NB4 (cell line): ENCODE measurements at regions not wholly inside any gene's neighbourhood (a gene's known extent, or its start where the extent isn't known, plus 50 kb on each side); places are given as distances from the start of the nearest gene placed in this dataset.

Source experiments
- DNase-seq: peaks from one replicate; pipeline ENCODE4 v3.0.0; 2010; ENCODE audit warnings: low read depth
- H3K4me3 ChIP-seq: one replicate; pipeline ENCODE4 v1.5.1; 2011; ENCODE audit warnings: mild to moderate bottlenecking, low read depth, low read length, moderate library complexity
- MYC ChIP-seq: IDR thresholded peaks from 2 replicates; pipeline ENCODE4 v1.6.1; 2011; ENCODE audit warnings: low read depth, low read length
- POLR2A ChIP-seq: IDR thresholded peaks from 2 replicates; pipeline ENCODE4 v1.6.1; 2011; ENCODE audit warnings: mild to moderate bottlenecking; ENCODE audit not compliant: insufficient read length; ENCODE audit errors: extremely low read depth
- TF ChIP-seq, protein P1 (sequence below): IDR thresholded peaks from 2 replicates; pipeline ENCODE4 v1.6.1; 2011; ENCODE audit warnings: low read depth, low read length
- TF ChIP-seq, protein P2 (sequence below): IDR thresholded peaks from one replicate; pipeline ENCODE4 v1.5.1; 2012; ENCODE audit warnings: low read depth, low read length

- TF ChIP-seq, protein P1, sequence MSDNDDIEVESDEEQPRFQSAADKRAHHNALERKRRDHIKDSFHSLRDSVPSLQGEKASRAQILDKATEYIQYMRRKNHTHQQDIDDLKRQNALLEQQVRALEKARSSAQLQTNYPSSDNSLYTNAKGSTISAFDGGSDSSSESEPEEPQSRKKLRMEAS: no peak
- TF ChIP-seq POLR2A (no peak), MYC (no peak)
- TF ChIP-seq, protein P2, sequence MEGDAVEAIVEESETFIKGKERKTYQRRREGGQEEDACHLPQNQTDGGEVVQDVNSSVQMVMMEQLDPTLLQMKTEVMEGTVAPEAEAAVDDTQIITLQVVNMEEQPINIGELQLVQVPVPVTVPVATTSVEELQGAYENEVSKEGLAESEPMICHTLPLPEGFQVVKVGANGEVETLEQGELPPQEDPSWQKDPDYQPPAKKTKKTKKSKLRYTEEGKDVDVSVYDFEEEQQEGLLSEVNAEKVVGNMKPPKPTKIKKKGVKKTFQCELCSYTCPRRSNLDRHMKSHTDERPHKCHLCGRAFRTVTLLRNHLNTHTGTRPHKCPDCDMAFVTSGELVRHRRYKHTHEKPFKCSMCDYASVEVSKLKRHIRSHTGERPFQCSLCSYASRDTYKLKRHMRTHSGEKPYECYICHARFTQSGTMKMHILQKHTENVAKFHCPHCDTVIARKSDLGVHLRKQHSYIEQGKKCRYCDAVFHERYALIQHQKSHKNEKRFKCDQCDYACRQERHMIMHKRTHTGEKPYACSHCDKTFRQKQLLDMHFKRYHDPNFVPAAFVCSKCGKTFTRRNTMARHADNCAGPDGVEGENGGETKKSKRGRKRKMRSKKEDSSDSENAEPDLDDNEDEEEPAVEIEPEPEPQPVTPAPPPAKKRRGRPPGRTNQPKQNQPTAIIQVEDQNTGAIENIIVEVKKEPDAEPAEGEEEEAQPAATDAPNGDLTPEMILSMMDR: no peak
- DNase-seq: no peak
- H3K4me3 ChIP-seq: no peak overlapping the region
These were observed 182.5 kb downstream of the ZC3H11B start for GRCh38 chr1:219430419-219430818.

- no peak overlapping the region for H3K4me3 ChIP-seq
- no peak for TF ChIP-seq POLR2A
- TF ChIP-seq, protein P2: no peak
- TF ChIP-seq MYC: no peak
- TF ChIP-seq, protein P1: no peak
These were observed 184.3 kb downstream of the ZC3H11B start for GRCh38 chr1:219428651-219429050.

GRCh38 chr1:219427989-219428388 lies 184.9 kb downstream of the ZC3H11B start:
- TF ChIP-seq MYC (no peak), POLR2A (no peak)
- TF ChIP-seq, protein P2: no peak
- TF ChIP-seq, protein P1: no peak
- DNase-seq: no peak
- no peak overlapping the region for H3K4me3 ChIP-seq

More at GRCh38 chr1:219428651-219429050, 184.3 kb downstream of the ZC3H11B start:
- no peak for DNase-seq

DNA sequence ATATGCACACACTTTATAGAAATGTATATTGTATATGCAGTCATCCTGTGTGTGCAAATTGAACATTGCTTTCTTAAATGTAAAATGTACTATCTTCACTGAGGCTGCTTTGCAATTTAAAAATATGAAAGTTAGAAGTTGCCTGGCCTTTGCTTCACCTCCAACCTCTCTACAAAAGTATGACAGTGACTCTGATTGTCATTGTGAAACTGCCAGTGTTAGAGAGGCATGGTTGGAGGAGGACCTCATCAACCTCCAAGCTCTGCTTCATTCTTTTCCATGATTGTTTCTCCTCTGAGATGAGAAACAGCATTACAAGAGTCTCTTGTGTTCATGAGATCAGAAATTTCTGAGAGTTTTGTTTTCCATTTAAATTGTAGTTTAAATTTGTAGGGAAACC lies 185.5 kb downstream of the ZC3H11B start:
- TF ChIP-seq MYC (no peak), POLR2A (no peak)
- TF ChIP-seq, protein P2: no peak
- TF ChIP-seq, protein P1: no peak
- no peak overlapping the region for H3K4me3 ChIP-seq
- no peak for DNase-seq

DNA sequence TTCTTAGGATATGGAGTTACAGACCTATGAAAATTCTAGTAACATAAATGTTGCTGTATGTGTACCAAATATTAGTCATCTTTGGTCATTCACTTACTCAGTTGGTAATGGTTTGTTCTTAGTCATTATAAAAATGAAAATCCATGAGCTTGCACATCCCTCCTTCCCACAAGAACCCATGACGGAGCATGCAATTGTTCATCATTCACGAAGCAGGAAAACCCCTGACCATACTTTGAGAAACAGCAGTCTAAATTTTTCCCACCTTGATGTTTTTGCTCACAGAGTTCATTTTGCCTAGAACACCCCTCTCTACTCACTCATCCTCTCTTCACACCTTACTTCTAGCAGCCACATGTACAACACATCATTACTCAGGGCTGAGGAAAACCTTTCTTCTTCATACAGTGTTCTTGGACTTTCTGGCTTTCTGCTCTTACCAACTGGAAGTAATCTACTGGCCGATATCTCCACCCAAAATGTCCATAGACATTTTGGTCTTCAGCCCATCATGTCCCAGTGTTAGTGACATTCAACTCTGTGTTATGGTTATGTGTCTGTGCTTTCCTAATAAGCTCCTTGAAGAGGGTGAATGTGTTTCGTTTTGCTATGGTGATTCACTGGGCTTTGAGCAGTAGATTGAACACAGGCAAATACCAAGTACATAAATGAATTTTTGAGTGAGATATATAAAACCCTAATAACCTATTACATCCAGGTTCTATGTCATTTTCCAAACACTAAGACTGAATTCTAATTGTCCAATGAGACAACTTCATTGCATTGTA lies 189.9 kb downstream of the ZC3H11B start:
- TF ChIP-seq MYC (no peak), POLR2A (no peak)
- TF ChIP-seq, protein P1: no peak
- TF ChIP-seq, protein P2: no peak
- no peak overlapping the region for H3K4me3 ChIP-seq
- no peak for DNase-seq
